Testis (tissue), 2 donors: ENCODE measurements at regions not wholly inside any gene's neighbourhood (a gene's known extent, or its start where the extent isn't known, plus 50 kb on each side); places are given as distances from the start of the nearest gene placed in this dataset.

Experiments
- CTCF ChIP-seq, 3 experiments: fragments of 450-650 bp in 2 of 3; fragments of 200-600 bp in 1 of 3; sonication (generic) in 1 of 3; IDR thresholded peaks; one replicate each; pipeline ENCODE4 v1.5.1; 2016 to 2019; ENCODE audit warnings: antibody characterized with exemption in 3 of 3, mild to moderate bottlenecking in 2 of 3, moderate library complexity in 1 of 3
- POLR2A ChIP-seq: fragments of 450-650 bp; IDR thresholded peaks from one replicate; pipeline ENCODE4 v1.6.1; 2017; ENCODE audit warnings: antibody characterized with exemption, mild to moderate bottlenecking, moderate library complexity

- TF ChIP-seq CTCF (IDR thresholded peaks at IDR 0.05) (no peak), POLR2A (no peak)
Measured at GRCh38 chr5:58151414-58151813, 308.5 kb downstream of the PLK2 start.
